ENCODE measurements at regions not wholly inside any gene's neighbourhood (a gene's known extent, or its start where the extent isn't known, plus 50 kb on each side); places are given as distances from the start of the nearest gene placed in this dataset.

DNA sequence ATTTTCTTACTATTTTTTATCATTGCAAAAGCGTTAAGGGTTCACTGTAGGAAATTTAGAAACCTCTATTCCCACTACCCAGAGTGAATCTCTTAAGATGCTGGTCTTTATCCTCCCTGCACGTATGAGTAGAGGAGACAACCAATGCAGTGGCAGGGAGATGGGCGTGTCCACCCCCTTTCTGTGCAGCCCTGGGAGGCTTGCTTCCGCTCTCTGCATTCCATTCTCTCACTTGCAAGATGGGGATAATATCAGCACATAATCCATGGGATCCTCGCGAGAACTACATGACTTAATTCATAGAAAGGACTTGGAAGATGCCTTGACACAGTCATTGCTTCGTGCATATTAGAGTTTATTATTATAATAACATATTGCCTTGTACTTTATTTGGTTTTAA lies 196.2 kb downstream of the KLF6 start:
- no peak for DNase-seq (ENCODE audit: extremely low read depth, low read depth)
- no peak for TF ChIP-seq CTCF (IDR thresholded peaks at IDR 0.05; ENCODE audit: low read depth, low read length)

DNA sequence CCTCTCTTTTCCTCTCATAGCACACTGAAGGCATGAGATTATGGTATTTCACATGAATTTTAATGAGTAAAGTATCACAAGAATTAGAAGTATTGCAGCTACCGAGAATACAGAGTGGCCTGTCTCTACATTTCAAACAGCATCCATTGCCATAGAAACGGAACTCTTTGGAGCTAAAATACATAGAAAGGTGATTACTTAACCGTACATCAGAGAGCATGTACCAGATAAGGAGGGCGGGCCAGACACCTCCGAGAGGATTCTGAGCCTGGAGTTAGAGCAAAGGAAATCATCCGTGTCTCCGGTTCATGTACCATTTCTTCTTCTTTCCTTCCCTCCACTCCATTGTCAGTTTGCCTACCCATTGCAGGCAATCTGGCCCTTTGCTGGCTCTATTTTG lies 196.7 kb downstream of the KLF6 start:
- no peak for DNase-seq (ENCODE audit: extremely low read depth, low read depth)
- no peak for TF ChIP-seq CTCF (IDR thresholded peaks at IDR 0.05; ENCODE audit: low read depth, low read length)

GRCh38 chr10:3584926-3585784 lies 199.9 kb downstream of the KLF6 start:
- TF ChIP-seq CTCF (IDR thresholded peaks at IDR 0.05; ENCODE audit: low read depth, low read length): no peak
- no peak for DNase-seq (ENCODE audit: extremely low read depth, low read depth)

DNA sequence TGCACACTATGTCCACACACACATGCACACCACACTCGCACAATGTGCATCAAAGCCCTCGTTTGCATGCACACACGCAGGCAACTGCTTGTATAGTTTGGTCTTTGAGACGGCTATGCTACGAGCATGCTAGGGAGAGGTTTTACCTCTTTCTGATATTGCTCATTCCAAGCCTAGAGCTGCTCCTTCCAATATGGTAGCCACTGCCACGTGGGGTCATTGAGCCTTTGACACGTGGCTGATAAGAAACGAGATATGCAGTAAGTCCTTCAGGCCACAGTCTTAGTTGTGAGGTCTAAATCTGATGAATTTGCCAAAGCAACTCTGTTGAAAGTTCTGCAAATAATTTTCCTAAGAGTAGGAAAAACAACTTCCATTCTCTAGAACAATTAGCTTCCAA lies 204.4 kb downstream of the KLF6 start:
- no peak for DNase-seq (ENCODE audit: extremely low read depth, low read depth)
- no peak for TF ChIP-seq CTCF (IDR thresholded peaks at IDR 0.05; ENCODE audit: low read depth, low read length)

GRCh38 chr10:3579845-3580244 lies 205.2 kb downstream of the KLF6 start:
- no peak for TF ChIP-seq CTCF (IDR thresholded peaks at IDR 0.05; ENCODE audit: low read depth, low read length)
- DNase-seq (ENCODE audit: extremely low read depth, low read depth): no peak

- DNase-seq (ENCODE audit: extremely low read depth, low read depth): no peak
- TF ChIP-seq CTCF (IDR thresholded peaks at IDR 0.05; ENCODE audit: low read depth, low read length): no peak
These were observed 206.3 kb downstream of the KLF6 start for GRCh38 chr10:3578682-3579081.

DNA sequence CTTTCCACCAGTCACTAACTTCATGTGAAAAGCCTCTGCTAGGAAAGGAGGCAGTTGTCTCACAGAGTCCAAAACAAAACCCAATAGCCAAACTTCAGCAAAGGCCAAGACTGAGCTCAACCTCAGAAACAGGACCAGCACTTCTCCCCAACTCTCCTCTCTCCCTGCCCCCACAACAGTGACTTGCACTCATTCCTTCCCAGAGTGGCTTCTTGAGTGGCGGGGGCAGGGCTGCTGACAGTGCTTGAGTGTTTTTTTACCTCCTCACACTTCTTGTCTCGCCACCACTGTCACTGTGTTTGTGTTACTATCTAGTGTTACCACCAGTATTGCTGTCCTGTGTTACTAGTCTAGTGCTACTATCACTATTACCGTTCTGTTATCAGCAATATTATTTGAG lies 206.8 kb downstream of the KLF6 start:
- DNase-seq (ENCODE audit: extremely low read depth, low read depth): no peak
- TF ChIP-seq CTCF (IDR thresholded peaks at IDR 0.05; ENCODE audit: low read depth, low read length): no peak
